HG03442 (cell line): ENCODE measurements at regions not wholly inside any gene's neighbourhood (a gene's known extent, or its start where the extent isn't known, plus 50 kb on each side); places are given as distances from the start of the nearest gene placed in this dataset.

Experiments used
- ATAC-seq: cut with Tn5 transposase; IDR thresholded peaks from one replicate; pipeline ENCODE4 v1.9.1; 2021; ENCODE audit warnings: mild to moderate bottlenecking, moderate library complexity; ENCODE audit not compliant: unreplicated experiment

DNA sequence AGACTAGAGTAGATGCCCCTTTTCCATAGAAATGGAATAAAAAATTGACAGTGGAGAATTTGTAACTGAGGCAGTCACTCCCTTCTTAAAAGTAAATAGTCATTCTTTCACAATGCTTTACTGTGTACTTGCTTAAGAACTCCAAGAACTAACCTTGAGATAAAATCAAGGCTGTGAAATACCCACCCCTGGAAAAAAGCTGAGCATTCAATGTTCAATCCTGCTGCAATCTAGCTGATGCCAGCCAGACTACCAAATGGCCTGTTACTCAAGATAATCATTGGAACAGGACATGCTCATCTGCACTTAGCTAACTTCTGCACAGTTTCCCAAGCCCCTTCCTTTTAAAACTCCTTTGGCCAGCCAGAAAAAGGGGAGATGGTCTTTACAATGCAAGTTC, 367.4 kb upstream of the GULP1 start:
- ATAC-seq: no peak

DNA sequence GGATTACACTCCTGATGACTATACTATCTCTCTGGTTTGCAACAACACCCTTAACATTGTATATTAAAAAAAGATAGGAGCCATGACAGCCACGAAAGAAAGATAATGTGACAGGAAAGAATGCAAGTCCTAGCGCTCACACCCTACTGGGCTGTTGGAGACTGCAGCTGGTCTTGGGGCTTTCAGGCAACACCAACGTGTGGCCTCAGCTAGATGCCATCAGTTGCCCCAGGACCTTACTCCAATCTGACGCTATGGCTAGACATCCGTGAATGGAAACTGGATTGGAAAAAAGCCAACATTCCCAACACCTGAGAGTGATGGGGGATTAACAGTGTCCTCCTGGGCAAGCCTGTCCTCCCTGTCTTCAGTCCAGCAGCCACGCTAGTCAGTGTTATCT, 357.4 kb upstream of the GULP1 start:
- no peak for ATAC-seq

DNA sequence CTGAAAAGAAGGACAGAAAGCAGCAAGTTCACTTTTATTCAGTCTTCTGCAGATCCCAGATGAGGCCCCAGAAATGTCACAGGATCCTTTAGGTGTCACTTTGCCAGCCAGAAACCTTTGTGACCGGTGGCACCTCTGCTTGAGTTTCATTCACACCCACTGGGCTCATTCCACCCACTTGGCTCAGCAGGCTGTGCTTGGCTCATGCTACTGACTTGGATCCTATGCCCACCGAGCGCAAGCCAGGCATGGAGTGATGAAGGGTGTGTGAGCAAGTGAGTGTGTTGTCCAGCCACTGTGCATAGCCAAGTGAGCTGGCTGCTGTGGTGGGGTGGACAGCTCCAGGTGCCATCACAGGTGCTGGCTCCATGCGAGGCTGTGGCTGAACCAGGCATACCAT, 357.0 kb upstream of the GULP1 start:
- no peak for ATAC-seq

DNA sequence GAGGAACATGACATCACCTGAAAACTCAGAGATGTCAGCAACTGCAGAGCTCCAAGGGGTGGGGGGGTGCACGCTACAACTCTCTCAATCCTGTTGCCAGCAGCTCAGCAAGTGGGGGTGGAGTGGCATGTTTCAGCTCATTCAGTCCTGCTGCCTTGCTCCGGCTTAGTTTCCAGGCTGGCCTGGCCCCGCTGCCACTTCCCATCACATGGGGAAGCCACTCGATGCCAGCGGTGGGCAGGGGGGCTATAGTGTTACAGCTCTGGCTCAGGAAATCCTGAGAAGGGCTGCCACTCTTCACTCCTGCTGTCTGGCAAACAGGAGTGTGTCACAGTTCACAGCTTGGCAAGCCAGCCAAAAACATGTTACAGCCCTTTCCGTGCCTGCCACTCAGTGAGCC, 356.5 kb upstream of the GULP1 start:
- ATAC-seq: no peak

DNA sequence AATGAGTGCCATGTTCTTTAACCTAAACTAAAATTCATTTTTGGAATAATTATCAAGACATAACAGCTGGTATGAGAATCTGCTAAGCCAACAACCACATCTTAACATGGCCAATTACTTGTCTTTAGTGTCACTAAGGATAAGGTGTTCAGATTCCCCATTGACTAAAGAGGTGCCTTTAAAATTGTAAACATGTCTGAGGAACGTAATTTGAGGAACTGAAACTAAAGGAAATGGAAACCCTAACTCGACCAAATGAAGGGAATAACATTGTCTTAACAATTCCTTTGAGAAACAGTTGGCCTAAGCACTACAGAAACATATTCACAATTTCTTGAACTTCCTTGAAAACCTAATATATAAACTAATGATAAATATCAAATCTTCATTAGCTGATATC, 355.4 kb upstream of the GULP1 start:
- no peak for ATAC-seq

DNA sequence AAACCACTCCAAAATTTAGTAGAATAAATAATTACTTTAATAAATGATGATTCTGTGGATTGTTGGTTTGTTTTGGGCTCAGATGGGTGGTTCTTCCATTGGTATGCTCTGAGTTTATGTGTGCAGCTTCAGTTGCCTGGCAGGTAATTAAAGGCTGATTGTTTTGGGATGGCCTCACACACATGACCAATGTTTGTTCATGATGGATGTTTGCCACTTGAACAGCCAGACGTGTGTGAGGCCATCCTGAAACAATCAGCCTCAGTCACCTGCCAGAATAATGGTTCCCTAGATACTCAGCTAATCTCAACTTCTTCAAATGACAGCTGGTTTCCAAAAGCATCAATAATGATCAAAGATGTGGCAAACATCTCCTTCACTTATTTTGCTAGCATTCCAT, 352.5 kb upstream of the GULP1 start:
- no peak for ATAC-seq

DNA sequence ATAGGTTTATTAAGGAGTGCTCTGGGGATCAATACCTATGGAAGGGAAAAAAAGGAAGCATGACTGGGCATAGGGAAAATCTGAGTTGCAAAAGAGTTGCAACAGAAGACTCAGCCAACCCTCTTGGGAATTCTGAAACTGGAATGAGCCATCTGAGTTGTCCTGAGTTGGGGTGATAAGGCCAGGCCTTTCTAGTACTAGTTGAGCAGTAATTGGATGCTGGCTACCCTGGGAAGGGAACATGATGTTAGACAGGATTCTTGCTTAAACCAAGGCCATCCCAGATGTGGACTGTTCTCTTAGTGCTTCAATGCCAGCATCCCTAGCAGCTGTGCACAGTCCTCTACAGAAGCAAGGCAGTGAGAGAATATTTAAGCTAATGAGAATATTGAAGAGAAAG, 348.8 kb upstream of the GULP1 start:
- no peak for ATAC-seq

DNA sequence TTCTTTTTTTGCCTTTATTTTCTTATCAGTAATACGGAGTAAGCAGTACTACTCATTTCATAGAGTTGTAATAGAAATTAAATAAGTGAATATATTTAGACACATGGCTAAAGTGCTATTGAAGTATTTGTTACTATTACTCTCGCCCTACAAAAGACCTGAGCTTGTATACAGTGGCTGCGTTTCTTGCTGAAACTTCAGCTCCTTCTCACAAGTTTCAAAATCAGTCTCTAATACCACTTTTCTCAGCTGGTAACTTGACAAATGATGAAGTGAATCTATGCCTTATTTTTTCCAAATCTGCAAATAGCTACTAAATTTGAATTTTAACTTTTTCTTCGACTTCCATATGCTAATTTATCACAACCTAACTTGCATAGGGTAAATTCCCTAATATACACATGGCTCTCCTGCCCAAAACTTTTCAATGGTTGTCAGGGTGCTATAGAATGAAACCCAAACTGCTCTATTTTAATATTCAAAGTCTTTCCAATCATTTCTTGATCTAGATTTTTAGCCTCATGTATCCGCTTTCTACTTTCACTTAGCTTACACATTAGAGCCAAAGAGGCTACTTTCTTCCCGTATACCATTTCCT, 347.8 kb upstream of the GULP1 start:
- no peak for ATAC-seq

DNA sequence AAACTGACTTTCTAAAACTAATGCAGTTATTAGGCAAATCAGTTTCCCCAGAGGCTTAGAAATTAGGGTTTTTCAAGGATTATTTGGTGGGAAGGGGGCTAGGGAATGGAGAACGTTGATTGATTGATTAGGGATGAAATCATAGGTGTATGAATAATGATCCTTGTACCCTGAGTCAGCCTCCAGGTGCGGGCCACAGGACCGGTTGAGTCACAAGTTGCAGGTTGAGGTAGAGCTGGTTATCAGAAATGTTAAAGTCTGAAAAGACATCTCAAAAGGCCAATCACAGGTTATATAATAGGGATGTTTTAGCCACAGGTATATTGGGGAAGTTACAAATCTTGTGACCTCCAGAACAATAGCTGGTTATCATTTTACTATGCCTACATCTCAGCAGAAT, 341.8 kb upstream of the GULP1 start:
- no peak for ATAC-seq

DNA sequence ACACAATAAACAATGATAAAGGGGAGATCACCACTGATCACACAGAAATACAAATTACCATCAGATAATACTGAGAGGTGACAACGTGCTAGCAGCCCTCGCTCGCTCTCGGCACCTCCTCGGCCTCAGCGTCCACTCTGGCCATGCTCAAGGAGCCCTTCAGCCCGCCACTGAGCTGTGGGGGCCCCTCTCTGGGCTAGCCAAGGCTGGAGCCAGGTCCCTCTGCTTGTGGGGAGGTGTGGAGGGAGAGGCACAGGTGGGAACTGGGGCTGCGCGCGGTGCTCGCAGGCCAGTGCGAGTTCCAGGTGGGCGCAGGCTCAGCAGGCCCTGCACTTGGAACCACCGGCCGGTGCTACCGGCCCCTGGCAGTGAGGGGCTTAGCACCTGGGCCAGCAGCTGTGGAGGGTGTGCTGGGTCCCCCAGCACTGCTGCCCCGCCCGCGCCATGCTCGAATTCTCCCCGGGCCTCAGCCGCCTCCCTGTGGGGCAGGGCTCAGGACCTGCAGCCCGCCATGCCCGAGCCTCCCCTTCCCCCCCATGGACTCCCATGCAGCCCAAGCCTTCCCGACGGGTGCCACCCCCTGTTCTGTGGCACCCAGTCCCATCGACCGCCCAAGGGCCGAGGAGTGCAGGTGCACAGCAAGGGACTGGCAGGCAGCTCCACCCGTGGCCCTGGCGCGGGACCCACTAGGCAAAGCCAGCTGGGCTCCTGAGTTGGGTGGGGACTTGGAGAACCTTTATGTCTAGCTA, 340.0 kb upstream of the GULP1 start:
- no peak for ATAC-seq

DNA sequence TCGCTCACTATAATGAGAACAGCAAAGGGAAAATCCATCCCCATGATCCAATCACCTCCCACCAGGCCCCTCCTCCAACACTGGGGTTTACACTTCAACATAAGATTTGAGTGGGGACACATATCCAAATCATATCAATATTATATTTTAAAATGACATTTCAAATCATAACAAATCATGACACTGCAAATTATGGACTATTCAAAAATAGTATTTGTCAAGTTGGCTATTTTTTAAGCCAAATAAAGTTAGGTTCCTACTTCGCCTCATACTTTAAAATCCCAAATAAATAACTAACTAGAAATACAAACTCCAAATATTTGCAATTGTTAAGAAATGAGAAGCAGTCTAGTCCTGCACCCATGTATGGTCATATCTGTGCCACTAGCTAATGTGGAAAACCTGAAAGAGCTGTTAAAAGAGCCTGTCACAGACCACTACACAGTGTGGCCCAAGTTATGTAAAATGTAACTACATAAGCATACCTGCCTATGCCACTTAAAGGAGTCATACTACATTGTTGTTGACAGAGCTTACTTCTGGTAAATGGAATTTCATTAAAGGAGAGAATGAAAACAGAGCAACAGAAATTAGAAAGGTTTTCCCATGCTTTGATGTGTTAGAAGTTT, 334.7 kb upstream of the GULP1 start:
- ATAC-seq: no peak

DNA sequence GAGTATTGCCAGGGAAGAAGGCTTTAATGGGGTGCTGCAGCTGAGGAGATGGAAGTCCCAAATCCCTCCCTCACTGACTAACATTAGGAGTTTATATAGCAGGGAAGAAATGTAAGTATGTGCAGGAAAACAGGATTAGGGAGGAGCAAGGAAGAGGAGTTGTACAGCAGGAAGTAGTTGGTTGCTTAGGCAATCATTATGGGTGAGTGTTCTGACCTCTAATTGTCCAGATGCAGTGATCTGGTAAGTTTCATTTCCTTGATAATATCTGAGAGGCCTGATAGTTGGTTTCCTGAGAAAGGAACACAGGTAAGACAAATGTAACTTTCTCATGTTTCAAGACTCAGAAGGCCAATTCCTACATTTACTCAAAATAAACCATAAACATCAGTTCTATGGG, 331.9 kb upstream of the GULP1 start:
- no peak for ATAC-seq

DNA sequence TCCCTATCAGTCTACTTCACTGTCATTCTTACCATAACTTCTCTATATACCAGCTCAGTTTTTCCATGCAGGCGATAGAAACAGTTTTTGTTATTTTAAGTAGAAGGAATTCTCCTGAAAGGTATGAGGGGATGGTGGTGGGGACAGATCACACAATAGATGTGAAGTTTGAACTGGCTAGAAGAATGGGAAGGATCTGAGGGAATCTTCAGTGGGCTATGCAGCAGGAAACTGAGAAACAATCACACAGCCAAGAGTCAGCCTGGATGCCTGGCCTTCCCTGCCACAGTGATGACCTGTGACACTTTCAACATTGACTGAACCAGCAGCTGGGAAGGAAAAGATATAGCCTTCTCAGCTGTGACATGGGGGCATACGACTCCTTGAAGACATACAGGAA, 329.1 kb upstream of the GULP1 start:
- no peak for ATAC-seq

DNA sequence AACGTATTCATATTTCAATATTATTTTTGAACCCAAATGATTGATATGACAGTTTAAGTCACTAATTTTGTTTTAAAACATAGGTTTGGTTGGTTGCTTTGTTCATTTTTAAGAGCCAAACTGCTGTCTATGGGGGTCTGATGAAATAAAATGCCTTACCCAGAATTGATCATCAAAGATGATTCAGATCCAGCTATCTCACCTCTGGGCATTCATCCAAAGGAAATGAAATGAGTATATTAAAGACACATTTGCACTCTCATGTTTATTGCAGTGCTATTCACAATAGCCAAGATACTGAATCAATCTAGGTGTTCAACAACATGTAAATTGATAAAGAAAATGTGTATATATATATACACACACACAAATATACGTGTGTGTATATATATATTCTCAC, 326.9 kb upstream of the GULP1 start:
- ATAC-seq: no peak

DNA sequence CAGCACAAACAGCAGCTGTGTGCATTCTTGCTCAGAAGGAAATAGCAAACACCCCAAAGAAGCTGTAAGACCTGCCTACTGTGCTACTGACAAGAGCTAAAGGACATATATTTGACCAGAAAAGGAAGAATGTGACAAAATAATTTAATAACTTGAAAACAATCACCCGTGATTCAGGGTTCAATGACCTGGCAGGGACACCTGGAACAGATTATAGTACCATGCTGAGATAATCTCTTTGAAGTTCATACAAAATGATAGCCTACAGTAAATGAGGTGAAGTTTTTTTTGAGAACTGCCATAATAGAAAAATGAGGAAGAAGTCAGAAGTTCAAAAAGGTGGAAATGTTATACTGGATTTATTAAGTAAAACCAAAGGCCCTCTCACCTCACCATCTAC, 324.8 kb upstream of the GULP1 start:
- ATAC-seq: no peak

DNA sequence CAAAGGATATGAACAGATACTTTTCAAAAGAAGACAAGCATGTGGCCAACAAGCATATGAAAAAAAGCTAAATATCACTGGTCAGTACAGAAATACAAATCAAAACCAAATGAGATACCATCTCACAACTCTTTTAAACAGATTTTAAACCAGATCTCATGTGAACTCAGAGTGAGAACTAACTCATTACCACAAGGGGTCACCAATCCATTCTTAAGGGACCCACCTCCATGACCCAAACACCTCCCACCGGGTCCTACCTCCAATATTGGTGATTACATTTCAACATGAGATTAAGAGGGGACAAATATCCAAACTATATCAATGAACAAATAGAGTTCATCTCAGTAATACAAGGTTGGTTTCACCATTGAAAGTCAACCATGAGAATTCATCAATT, 319.8 kb upstream of the GULP1 start:
- ATAC-seq: no peak

DNA sequence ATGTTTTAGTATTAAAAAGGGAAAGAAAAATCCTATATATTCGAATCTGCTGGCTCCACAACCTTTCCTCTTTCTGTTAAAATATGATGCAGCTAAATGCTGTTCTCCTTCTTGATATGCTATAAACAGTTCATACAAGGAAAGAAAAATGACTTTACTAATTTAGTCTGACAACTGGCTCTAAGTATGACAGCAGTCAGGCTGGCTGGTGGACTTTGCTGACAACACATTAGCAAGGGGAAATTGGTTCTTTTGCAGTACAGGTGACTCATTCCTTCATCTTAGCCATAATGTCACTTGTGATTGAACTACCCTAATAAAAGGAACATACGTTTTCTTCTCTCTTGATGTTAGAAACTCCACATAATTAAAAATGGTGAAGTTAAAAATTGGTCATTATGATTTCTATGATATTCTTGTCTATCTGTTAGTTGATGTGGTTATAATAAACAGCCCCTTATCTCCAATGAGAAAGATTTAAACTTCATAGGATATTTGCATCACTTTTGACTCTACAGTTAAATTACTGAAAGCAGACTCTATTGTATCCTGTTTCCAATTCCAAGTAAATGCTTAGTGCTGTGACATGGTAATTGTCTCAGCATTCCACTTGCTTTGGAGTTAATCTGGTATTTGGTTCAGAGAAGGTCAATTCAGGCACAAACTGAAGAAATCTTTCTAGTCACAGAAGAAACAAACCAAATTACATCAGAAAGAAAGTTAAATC, 315.3 kb upstream of the GULP1 start:
- no peak for ATAC-seq

DNA sequence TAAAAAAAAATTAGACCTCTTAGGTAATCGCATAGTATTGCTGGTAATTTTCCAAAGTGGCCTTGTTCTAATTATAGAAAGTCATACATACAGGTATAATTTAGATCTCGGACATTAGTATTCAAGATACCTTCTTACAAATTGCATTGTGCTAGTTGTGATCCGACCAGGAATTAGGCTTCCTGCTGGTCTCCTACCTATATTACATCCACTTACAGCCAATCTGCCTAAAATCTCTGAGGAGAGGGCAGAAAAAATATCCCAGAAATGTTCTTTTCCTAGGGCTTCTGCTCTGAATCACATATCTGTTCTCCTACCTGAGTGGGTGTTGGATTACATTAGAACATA, 314.7 kb upstream of the GULP1 start:
- ATAC-seq: no peak

DNA sequence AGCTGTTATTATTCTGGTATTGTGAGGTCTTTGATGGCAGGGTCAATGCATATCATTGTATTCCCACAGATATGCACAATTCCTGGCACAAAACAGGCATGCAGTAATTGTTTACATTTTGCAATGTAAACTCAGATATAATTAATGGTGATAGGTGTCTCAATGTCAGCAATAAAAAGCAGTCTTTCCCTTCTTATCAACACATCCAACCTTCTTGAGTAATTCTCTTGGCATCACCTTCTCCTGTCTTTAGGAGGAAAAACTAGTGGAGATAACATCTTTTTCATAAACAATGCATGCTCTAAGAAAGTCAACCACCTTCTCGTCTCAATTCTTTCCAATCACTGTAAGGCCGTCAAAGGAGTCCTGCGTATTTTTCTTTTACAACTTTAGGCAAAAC, 313.3 kb upstream of the GULP1 start:
- no peak for ATAC-seq

DNA sequence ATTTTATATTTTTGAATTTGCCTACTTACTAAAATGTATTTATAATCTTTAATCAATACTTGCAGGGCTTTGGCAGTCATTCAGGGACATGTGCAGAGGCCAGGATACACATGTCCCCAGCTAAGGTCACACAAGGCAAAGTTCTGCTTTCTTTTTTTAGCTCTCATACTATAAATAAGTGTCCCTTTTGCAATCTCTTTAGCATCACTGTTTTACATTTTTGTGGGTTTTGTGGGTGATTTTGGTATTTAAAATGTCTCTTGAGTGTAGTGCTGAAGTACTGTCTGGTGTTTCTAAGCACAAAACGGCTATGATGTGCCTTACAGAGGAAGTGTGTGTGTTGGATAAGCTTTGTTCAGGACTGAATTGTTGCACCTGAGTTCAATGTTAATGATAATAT, 309.0 kb upstream of the GULP1 start:
- ATAC-seq: peak; percentile 93

DNA sequence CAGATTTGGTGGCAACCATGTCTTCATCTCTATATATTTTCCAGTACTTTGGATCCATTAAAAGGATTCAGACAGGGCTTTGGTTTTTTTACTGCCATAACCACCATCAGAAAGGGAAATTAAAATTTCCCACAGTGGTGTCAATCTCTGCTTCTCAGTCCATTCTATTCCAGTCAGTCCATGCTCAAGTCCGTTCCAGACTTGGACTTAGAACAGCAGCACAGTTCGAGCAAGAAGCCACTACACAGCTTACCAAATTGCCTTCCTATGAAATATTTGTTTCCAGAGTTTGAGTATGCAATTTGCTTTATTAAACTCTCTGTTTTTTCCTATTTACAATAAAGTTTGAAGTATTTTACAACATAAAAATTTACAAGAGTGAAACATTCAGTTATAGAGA, 306.5 kb upstream of the GULP1 start:
- ATAC-seq: no peak

DNA sequence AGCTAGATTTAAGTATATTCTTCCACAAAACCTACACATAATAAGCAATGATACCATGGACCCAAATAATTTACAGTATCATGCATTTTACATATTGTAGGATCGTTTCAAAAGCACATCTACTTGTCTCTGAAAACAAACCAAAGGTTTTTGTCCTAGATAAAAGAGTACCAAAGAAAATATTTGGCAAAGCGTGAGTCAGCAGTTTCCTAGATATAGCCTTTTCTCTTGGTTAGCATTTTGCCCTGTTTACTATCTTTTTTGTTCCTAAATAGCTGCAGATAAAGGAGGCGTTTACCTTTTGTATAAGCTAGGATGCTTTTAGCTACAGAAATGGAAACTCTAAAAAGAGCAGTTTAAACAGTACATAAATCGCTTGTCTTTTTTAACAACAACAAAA, 305.8 kb upstream of the GULP1 start:
- ATAC-seq: no peak
